ENCODE measurements at regions not wholly inside any gene's neighbourhood (a gene's known extent, or its start where the extent isn't known, plus 50 kb on each side); places are given as distances from the start of the nearest gene placed in this dataset.

GRCh38 chr2:37838541-37839167 is 86.4 kb upstream of the RMDN2 start:
- Histone ChIP-seq H3K36me3 (ENCODE audit: insufficient read depth, low read length) (no peaks in the 10 kb centered on the region), H3K9me3 (ENCODE audit: low read length) (no peaks in the 10 kb centered on the region), H2AFZ (ENCODE audit: low read depth, low read length) (no peak overlapping the region), H3K27ac (ENCODE audit: low read length) (no peak overlapping the region), H3K4me2 (ENCODE audit: low read length) (no peak overlapping the region), H3F3A (ENCODE audit: insufficient read depth, low read length, poor library complexity, severe bottlenecking) (no peaks in the 10 kb centered on the region), H3K9me2 (ENCODE audit: insufficient read depth, low read length) (no peaks in the 10 kb centered on the region), H4K20me1 (ENCODE audit: insufficient read depth) (no peaks in the 10 kb centered on the region), H3K27me3 (ENCODE audit: insufficient read depth, low read depth, low read length) (no peaks in the 10 kb centered on the region), H3K4me3 (ENCODE audit: low read length) (no peak overlapping the region), H3K9ac (ENCODE audit: low read length) (no peak overlapping the region), H3K79me2 (replicated peaks; ENCODE audit: insufficient read depth, low read length) (no peaks in the 10 kb centered on the region)
- TF ChIP-seq POLR2AphosphoS5 (IDR thresholded peaks at IDR 0.05) (no peak), REST (IDR thresholded peaks at IDR 0.05; ENCODE audit: borderline replicate concordance) (no peak), EZH2 (IDR thresholded peaks at IDR 0.05; ENCODE audit: borderline replicate concordance, insufficient read depth, low read length, poor library complexity, severe bottlenecking) (no peak), SMC3 (conservative IDR thresholded peaks at IDR 0.05; ENCODE audit: poor library complexity) (no peak)

- Histone ChIP-seq H3K36me3 (ENCODE audit: insufficient read depth, low read length) (no peaks in the 10 kb centered on the region), H3K27ac (ENCODE audit: low read length) (no peak overlapping the region), H2AFZ (ENCODE audit: low read depth, low read length) (no peak overlapping the region), H3K9me3 (ENCODE audit: low read length) (no peaks in the 10 kb centered on the region), H3K9me2 (ENCODE audit: insufficient read depth, low read length) (no peaks in the 10 kb centered on the region), H3K79me2 (replicated peaks; ENCODE audit: insufficient read depth, low read length) (no peaks in the 10 kb centered on the region), H3K9ac (ENCODE audit: low read length) (no peak overlapping the region), H4K20me1 (ENCODE audit: insufficient read depth) (no peaks in the 10 kb centered on the region), H3K4me2 (ENCODE audit: low read length) (no peak overlapping the region), H3F3A (ENCODE audit: insufficient read depth, low read length, poor library complexity, severe bottlenecking) (no peaks in the 10 kb centered on the region), H3K4me3 (ENCODE audit: low read length) (no peak overlapping the region), H3K27me3 (ENCODE audit: insufficient read depth, low read depth, low read length) (no peaks in the 10 kb centered on the region)
- no peak for TF ChIP-seq RAD21 (conservative IDR thresholded peaks at IDR 0.05)
- TF ChIP-seq REST (IDR thresholded peaks at IDR 0.05; ENCODE audit: borderline replicate concordance) = no peak
- no peak for TF ChIP-seq EZH2 (IDR thresholded peaks at IDR 0.05; ENCODE audit: borderline replicate concordance, insufficient read depth, low read length, poor library complexity, severe bottlenecking)
- no peak for TF ChIP-seq POLR2AphosphoS5 (IDR thresholded peaks at IDR 0.05)
- TF ChIP-seq EP300 (conservative IDR thresholded peaks at IDR 0.05; ENCODE audit: poor library complexity, severe bottlenecking) = no peak
- no peak for TF ChIP-seq MXI1 (conservative IDR thresholded peaks at IDR 0.05; ENCODE audit: poor library complexity, severe bottlenecking)
- TF ChIP-seq SMC3 (conservative IDR thresholded peaks at IDR 0.05; ENCODE audit: poor library complexity) = no peak
Measured at GRCh38 chr2:37839991-37840390, 85.1 kb upstream of the RMDN2 start.

Measured in neural cell (in vitro differentiated cells).